ELR (cell line): ENCODE measurements at regions not wholly inside any gene's neighbourhood (a gene's known extent, or its start where the extent isn't known, plus 50 kb on each side); places are given as distances from the start of the nearest gene placed in this dataset.

Source experiments
- DNase-seq: peaks from one replicate; pipeline ENCODE4 v3.0.0-alpha.2; 2015; ENCODE audit warnings: low read depth

- DNase-seq, result no peak
Observed at GRCh38 chr11:80844110-80844819, 1403.4 kb upstream of the TENM4 start.

GRCh38 chr11:80843266-80843974, 1402.6 kb upstream of the TENM4 start:
- no peak for DNase-seq

- no peak for DNase-seq
Observed at GRCh38 chr11:80842246-80842645, 1401.4 kb upstream of the TENM4 start.

- no peak for DNase-seq
Observed at GRCh38 chr11:80841675-80842074, 1400.8 kb upstream of the TENM4 start.

- DNase-seq, result no peak
Observed at GRCh38 chr11:80838153-80838552, 1397.3 kb upstream of the TENM4 start.

GRCh38 chr11:80837051-80837450, 1396.2 kb upstream of the TENM4 start:
- DNase-seq, result no peak

- DNase-seq, result no peak
Observed at GRCh38 chr11:80831374-80831773, 1390.5 kb upstream of the TENM4 start.

- DNase-seq, result no peak
Observed at GRCh38 chr11:80827781-80828180, 1387.0 kb upstream of the TENM4 start.

- no peak for DNase-seq
Observed at GRCh38 chr11:80826808-80827207, 1386.0 kb upstream of the TENM4 start.

- no peak for DNase-seq
Observed at GRCh38 chr11:80822308-80822707, 1381.5 kb upstream of the TENM4 start.

- DNase-seq, result no peak
Observed at GRCh38 chr11:80819271-80819670, 1378.4 kb upstream of the TENM4 start.

GRCh38 chr11:80816966-80817365, 1376.1 kb upstream of the TENM4 start:
- no peak for DNase-seq

- no peak for DNase-seq
Observed at GRCh38 chr11:80816454-80816847, 1375.6 kb upstream of the TENM4 start.

GRCh38 chr11:80815752-80816453, 1375.1 kb upstream of the TENM4 start:
- DNase-seq, result no peak

- DNase-seq, result no peak
Observed at GRCh38 chr11:80814813-80815212, 1374.0 kb upstream of the TENM4 start.

- no peak for DNase-seq
Observed at GRCh38 chr11:80810695-80811094, 1369.9 kb upstream of the TENM4 start.

- DNase-seq, result no peak
Observed at GRCh38 chr11:80798174-80798573, 1357.3 kb upstream of the TENM4 start.

GRCh38 chr11:80783561-80783960, 1342.7 kb upstream of the TENM4 start:
- no peak for DNase-seq

- no peak for DNase-seq
Observed at GRCh38 chr11:80782135-80782885, 1341.5 kb upstream of the TENM4 start.

- no peak for DNase-seq
Observed at GRCh38 chr11:80779905-80780605, 1339.2 kb upstream of the TENM4 start.

GRCh38 chr11:80778941-80779340, 1338.1 kb upstream of the TENM4 start:
- DNase-seq, result no peak

- DNase-seq, result no peak
Observed at GRCh38 chr11:80778432-80778831, 1337.6 kb upstream of the TENM4 start.
